GM10248 (cell line): ENCODE measurements at regions not wholly inside any gene's neighbourhood (a gene's known extent, or its start where the extent isn't known, plus 50 kb on each side); places are given as distances from the start of the nearest gene placed in this dataset.
"Not testable (repeated sequence)": the region's sequence is repeated elsewhere in the genome, so short reads cannot be mapped to it uniquely, and the experiment has no call there.

ENCODE experiments used
- CTCF ChIA-PET: fragments of 300-600 bp; sonication (Branson Sonifier 250); formaldehyde crosslinking; extraction: SDS; loops from one replicate; lab custom pipeline; 2021; ENCODE audit warnings: antibody characterized with exemption; lab: Yijun Ruan, JAX
- POLR2A ChIA-PET: fragments of 350-650 bp; sonication (Branson Sonifier 250); formaldehyde crosslinking; extraction: SDS; loops from one replicate; lab custom pipeline; 2020; ENCODE audit warnings: antibody characterized with exemption; lab: Yijun Ruan, JAX
- DNase-seq: peaks from one replicate; pipeline ENCODE4 v3.0.0; 2012; ENCODE audit errors: extremely low spot score
- TF ChIP-seq, protein P1 (sequence below): IDR thresholded peaks from 2 replicates; pipeline ENCODE4 v1.5.1; 2012; ENCODE audit warnings: mild to moderate bottlenecking, low read depth; ENCODE audit errors: extremely low read depth, missing control alignments, control extremely low read depth

DNA sequence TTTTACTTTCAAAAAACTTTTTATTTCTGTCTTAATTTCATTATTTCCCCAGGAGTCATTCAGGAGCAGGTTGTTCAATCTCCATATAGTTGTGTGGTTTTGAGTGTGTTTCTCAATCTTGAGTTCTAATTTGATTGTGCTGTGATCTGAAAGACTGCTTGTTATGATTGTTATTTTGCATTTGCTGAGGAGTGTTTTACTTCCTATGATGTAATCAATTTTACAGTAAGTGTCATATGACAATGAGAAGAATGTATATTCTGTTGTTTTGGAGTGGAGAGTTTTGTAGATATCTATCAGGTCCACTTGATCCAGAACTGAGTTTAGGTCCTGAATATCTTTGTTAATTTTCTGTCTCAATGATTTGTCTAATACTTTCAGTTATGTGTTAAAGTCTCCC, 706.9 kb upstream of the CTNND2 start:
- DNase-seq = no peak
- CTCF ChIA-PET = no interaction called here
- POLR2A ChIA-PET = no interaction called here
- TF ChIP-seq, protein P1, sequence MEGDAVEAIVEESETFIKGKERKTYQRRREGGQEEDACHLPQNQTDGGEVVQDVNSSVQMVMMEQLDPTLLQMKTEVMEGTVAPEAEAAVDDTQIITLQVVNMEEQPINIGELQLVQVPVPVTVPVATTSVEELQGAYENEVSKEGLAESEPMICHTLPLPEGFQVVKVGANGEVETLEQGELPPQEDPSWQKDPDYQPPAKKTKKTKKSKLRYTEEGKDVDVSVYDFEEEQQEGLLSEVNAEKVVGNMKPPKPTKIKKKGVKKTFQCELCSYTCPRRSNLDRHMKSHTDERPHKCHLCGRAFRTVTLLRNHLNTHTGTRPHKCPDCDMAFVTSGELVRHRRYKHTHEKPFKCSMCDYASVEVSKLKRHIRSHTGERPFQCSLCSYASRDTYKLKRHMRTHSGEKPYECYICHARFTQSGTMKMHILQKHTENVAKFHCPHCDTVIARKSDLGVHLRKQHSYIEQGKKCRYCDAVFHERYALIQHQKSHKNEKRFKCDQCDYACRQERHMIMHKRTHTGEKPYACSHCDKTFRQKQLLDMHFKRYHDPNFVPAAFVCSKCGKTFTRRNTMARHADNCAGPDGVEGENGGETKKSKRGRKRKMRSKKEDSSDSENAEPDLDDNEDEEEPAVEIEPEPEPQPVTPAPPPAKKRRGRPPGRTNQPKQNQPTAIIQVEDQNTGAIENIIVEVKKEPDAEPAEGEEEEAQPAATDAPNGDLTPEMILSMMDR = no peak

DNA sequence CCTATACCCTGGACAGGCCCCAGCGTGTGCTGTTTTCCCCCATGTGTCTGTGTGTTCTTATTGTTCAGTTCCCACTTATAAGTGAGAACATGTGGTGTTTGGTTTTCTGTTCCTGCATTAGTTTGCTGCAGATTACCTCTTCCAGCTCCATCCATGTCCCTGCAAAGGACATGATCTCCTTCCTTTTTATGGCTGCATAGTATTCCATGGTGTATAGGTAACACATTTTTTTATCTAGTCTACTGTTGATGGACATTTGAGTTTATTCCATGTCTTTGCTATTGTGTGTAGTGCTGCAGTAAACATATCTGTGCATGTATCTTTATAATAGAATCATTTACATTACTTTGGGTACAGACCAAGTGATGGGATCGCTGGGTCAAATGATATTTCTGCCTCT, 703.6 kb upstream of the CTNND2 start:
- POLR2A ChIA-PET, CTCF ChIA-PET, DNase-seq: not testable (repeated sequence)

DNA sequence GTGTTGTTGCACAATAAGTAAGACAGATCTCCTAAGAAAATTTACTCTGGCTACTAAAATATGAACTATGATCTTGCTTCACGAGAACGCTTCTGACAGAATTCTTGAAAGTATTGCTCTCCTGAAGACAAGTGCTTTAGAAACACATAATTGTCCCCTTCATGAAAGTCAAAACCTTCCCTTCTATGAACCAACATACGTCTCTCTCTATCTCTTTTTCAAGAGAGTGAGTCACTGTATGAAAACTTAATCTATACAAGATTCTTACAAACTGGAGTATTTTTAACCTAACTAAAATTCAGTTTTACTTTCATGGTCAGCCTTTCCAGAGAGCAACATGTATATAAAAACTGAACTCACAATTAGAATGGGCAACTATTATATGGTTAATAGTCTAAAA, 688.0 kb upstream of the CTNND2 start:
- ChIA-PET POLR2A (no interaction called here), CTCF (no interaction called here)
- TF ChIP-seq, protein P1 = no peak
- no peak for DNase-seq

DNA sequence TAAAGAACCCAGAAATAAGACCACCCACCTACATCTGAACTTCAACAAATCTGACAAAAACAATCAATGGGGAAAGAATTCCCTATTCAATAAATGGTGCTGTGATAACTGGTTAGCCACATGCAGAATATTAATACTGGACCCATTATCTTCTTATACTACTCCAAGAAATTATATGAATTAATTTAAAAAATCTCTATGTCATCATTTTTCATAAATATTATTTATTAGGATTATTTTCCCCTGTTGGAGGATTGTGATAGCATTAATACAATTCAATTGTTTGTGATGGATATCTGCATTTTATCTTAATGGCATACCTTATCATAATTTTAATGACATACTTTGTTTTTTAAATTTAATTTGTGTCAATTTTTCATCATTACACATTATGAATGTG, 682.2 kb upstream of the CTNND2 start:
- no peak for DNase-seq
- TF ChIP-seq, protein P1 = no peak
- POLR2A ChIA-PET = no interaction called here
- CTCF ChIA-PET = no interaction called here

DNA sequence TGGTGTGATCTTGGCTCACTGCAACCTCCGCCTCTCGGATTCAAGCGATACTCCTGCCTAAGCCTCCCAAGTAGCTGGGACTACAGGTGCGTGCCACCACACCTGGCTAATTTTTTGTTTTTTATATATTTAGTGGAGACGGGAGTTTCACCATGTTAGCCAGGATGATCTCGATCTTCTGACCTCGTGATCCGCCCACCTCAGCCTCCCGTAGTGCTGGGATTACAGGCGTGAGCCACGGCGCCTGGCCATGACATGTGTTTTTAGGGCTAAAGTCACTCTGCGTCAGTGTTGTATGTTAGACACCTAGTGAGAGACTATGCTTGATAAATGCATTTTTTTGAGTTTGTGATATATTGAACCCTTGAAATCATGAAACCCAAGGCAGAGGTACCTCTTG, 674.6 kb upstream of the CTNND2 start:
- CTCF ChIA-PET, POLR2A ChIA-PET, DNase-seq: not testable (repeated sequence)

DNA sequence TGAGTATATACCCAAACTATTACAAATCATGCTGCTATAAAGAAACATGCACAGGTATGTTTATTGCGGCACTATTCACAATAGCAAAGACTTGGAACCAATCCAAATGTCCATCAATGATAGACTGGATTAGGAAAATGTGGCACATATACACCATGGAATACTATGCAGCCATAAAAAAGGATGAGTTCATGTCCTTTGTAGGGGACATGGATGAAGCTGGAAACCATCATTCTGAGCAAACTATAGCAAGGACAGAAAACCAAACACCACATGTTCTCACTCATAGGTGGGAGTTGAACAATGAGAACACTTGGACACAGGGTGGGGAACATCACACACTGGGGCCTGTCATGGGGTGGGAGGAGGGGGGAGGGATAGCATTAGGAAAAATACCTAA, 672.7 kb upstream of the CTNND2 start:
- DNase-seq, CTCF ChIA-PET: not testable (repeated sequence)

DNA sequence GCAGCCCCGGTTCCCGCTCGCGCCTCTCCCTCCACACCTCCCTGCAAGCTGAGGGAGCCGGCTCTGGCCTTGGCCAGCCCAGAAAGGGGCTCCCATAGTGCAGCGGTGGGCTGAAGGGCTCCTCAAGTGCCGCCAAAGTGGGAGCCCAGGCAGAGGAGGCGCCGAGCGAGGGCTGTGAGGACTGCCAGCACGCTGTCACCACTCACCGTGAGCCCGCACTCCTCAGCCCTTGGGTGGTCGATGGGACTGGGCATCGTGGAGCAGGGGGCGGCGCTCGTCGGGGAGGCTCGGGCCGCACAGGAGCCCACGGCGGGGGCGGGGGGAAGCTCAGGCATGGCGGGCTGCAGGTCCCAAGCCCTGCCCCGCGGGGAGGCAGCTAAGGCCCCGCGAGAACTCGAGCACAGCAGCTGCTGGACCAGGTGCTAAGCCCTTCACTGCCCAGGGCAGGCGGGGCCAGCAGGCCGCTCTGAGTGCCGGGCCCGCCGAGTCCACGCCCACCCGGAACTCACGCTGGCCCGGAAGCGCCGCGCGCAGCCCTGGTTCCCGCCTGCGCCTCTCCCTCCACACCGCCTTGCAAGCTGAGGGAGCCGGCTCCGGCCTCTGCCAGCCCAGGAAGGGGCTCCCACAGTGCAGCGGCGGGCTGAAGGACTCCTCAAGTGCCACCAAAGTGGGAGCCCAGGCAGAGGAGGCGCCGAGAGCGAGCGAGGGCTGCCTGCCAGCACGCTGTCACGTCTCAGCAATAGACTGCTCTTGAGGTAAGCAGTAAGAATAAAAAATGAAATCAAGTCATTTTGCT, 670.2 kb upstream of the CTNND2 start:
- DNase-seq, CTCF ChIA-PET, POLR2A ChIA-PET: not testable (repeated sequence)

More for the DNA sequence above, 672.7 kb upstream of the CTNND2 start:
- POLR2A ChIA-PET = not testable (repeated sequence)

DNA sequence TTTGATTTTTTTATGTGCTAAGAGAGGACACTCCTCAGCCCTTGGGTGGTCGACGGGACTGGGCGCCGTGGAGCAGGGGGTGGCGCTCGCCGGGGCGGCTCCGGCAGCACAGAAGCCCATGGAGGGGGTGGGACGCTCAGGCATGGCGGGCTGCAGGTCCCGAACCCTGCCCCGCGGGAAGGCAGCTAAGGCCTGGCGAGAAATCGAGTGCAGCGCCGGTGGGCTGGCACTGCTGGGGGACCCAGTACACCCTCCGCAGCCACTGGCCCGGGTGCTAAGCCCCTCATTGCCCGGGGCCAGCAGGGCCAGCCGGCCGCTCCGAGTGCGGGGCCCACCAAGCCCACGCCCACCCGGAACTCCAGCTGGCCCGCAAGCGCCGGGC, 669.7 kb upstream of the CTNND2 start:
- POLR2A ChIA-PET, CTCF ChIA-PET, DNase-seq: not testable (repeated sequence)

DNA sequence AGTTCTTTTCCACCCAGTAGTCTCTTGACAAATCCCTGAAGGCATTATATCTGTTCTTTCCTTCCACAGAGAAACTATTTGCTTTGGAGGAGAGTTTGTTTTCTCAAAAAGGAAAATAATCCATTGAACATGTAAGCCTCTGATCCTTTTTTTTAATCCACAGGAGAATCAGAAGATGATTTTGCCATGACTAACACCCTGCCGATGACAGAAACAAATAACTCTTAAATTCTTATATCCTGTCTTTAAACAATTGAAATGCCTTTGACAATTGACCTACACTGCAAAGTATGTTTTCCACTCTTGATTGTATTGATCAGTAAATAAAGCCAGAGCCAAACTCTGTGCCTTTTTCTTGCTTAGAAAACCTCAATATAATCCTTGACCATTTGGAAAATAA, 666.4 kb upstream of the CTNND2 start:
- ChIA-PET CTCF (no interaction called here), POLR2A (no interaction called here)
- TF ChIP-seq, protein P1 = no peak
- DNase-seq = no peak

DNA sequence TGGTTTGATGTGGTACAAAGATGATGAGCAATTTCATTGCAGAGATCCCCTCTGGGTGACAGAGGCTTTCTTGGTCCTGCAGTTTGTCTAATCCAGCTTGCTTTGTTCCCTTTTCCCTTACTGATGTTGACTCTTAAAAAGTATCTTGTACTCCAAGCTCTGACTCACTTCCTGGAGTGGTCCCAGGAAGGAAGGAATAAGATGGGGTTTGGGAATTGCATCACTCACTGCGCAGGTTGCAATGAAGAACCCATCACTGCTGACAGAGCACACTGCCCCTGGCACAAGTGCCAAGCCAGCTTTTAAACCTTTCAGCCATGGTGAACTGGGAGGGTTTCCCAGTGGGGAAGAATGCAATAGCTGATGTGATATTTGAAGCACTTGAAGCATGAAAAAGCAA, 662.2 kb upstream of the CTNND2 start:
- no peak for DNase-seq
- TF ChIP-seq, protein P1 = no peak
- CTCF ChIA-PET = no interaction called here
- POLR2A ChIA-PET = no interaction called here
